ENCODE measurements at regions not wholly inside any gene's neighbourhood (a gene's known extent, or its start where the extent isn't known, plus 50 kb on each side); places are given as distances from the start of the nearest gene placed in this dataset.

GRCh38 chr5:77569409-77569808, 69.1 kb downstream of the OTP start:
- ChIA-PET POLR2A (no interaction called here), CTCF (no interaction called here)
- no peak for DNase-seq (ENCODE audit: low read depth, low spot score)
- no peak for TF ChIP-seq CTCF (IDR thresholded peaks at IDR 0.05; ENCODE audit: insufficient read depth, low read length, missing control alignments)
- H3K4me3 ChIP-seq (ENCODE audit: low read depth, low read length): no peak overlapping the region

- TF ChIP-seq CTCF (IDR thresholded peaks at IDR 0.05; ENCODE audit: insufficient read depth, low read length, missing control alignments): no peak
- CTCF ChIA-PET: interaction anchor here (1.0 kb wide), 1 partner anchor 76 kb away, joined by 3 read pairs; no protein-coding TSS in a partner anchor
- no peak for DNase-seq (ENCODE audit: low read depth, low spot score)
- H3K4me3 ChIP-seq (ENCODE audit: low read depth, low read length): no peak overlapping the region
- POLR2A ChIA-PET: no interaction called here
Measured at GRCh38 chr5:77568555-77568954, 70.0 kb downstream of the OTP start.

- no peak overlapping the region for H3K4me3 ChIP-seq (ENCODE audit: low read depth, low read length)
- no peak for TF ChIP-seq CTCF (IDR thresholded peaks at IDR 0.05; ENCODE audit: insufficient read depth, low read length, missing control alignments)
- no peak for DNase-seq (ENCODE audit: low read depth, low spot score)
- POLR2A ChIA-PET: no interaction called here
- CTCF ChIA-PET: interaction anchor here (1.0 kb wide), 1 partner anchor 75 kb away, joined by 3 read pairs; no protein-coding TSS in a partner anchor
Measured at GRCh38 chr5:77568082-77568481, 70.4 kb downstream of the OTP start.

GRCh38 chr5:77563475-77563874, 71.4 kb upstream of the WDR41 start:
- TF ChIP-seq CTCF (IDR thresholded peaks at IDR 0.05; ENCODE audit: insufficient read depth, low read length, missing control alignments): no peak
- DNase-seq (ENCODE audit: low read depth, low spot score): no peak
- POLR2A ChIA-PET: no interaction called here
- no peak overlapping the region for H3K4me3 ChIP-seq (ENCODE audit: low read depth, low read length)
- CTCF ChIA-PET: no interaction called here

- no peak for TF ChIP-seq CTCF (IDR thresholded peaks at IDR 0.05; ENCODE audit: insufficient read depth, low read length, missing control alignments)
- ChIA-PET CTCF (interaction anchor here (1.1 to 2.4 kb wide), 4 partner anchors 303 to 738 kb away, joined by 3 to 16 read pairs (median 3); no protein-coding TSS in a partner anchor), POLR2A (no interaction called here)
- no peak for DNase-seq (ENCODE audit: low read depth, low spot score)
- no peak overlapping the region for H3K4me3 ChIP-seq (ENCODE audit: low read depth, low read length)
Measured at GRCh38 chr5:77561965-77562364, 69.8 kb upstream of the WDR41 start.

GRCh38 chr5:77560677-77561263, 68.7 kb upstream of the WDR41 start:
- peak; percentile 29 for DNase-seq (ENCODE audit: low read depth, low spot score)
- peak; percentile 40 for TF ChIP-seq CTCF (IDR thresholded peaks at IDR 0.05; ENCODE audit: insufficient read depth, low read length, missing control alignments)
- ChIA-PET POLR2A (no interaction called here), CTCF (interaction anchor here (0.6 to 2.4 kb wide), 26 partner anchors 9 to 754 kb away, joined by 3 to 16 read pairs (median 3); no protein-coding TSS in a partner anchor)
- no peak overlapping the region for H3K4me3 ChIP-seq (ENCODE audit: low read depth, low read length)

Data from AG04449 (cell line).